Fibroblast of peridontal ligament (primary cell): ENCODE measurements at regions not wholly inside any gene's neighbourhood (a gene's known extent, or its start where the extent isn't known, plus 50 kb on each side); places are given as distances from the start of the nearest gene placed in this dataset.
A peak's percentile ranks its signal among the peaks of the same experiment; 100 is the strongest.

ENCODE experiments used
- DNase-seq: peaks from one replicate; pipeline ENCODE4 v3.0.0-alpha.2; 2010; ENCODE audit errors: extremely low read depth

DNA sequence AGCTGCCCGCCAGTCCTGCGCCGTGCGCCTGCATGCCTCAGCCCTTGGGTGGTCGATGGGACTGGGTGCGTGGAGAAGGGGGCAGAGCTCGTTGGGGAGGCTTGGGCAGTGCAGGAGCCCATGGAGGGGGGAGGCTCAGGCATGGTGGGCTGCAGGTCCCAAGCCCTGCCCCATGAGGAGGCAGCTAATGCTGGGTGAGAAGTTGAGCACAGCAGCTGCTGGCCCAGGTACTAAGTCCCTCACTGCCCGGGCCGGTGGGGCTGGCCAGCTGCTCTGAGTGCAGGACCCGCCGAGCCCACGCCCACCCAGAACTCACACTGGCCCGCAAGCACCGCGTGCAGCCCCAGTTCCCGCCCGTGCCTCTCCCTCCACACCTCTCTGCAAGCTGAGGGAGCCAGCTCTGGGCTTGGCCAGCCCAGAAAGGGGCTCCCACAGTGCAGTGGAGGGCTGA is 764.3 kb upstream of the TYRP1 start:
- DNase-seq, result no peak

DNA sequence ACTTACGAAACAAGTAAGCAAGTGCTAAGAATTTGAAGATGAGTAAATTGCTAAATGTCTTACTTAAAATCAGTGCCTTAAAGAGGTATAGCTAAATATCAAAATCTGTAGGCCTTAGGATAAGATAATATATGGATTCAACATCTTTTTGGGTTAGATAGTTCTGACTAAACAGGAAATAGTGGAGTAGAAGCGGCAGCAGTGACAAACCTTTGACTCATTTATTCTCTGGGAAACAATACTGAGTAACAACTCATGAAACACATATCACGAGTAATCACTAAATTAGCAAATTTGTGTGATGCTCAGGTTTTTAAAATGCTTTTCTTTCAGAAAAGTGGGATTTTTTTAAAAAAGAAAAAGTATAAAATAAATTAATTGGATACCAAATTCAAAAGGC is 762.1 kb upstream of the TYRP1 start:
- no peak for DNase-seq

DNA sequence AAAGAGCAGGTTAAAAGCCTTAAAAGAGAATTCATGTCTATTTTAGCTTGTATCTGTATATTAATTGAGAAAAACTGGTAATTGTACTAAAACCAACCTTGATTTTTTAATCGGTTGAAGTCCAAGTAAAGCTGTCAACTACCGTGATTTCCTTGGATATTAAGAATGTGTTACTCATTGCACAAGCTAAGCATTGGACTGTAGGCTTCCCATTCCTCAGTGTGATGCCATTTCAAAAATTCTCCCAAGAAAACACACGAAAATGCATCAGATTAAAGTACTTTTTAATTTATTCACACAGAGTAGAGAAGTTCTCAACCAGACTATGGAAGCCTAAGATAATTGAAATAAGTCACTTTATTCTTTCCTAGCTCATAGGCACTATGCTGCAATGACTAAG is 761.4 kb upstream of the TYRP1 start:
- DNase-seq, result no peak

DNA sequence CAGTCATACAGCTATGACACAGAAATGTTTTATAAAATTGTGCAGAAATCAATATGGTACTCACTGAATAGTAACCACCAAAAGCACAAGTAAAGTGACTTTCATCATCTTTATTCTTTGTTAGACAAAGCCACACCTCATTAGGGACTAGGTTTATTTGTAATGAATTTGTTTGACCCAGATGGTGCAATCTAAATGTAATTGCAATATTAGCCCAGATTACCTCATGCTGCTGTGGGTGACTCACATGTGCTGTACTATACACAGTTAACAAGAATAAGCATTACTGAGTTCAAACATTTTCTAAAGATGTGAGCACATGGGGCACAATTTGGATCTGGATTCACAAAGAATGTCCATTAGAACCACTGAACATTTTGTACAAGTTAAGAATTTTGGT is 759.3 kb upstream of the TYRP1 start:
- peak; percentile 6 for DNase-seq

DNA sequence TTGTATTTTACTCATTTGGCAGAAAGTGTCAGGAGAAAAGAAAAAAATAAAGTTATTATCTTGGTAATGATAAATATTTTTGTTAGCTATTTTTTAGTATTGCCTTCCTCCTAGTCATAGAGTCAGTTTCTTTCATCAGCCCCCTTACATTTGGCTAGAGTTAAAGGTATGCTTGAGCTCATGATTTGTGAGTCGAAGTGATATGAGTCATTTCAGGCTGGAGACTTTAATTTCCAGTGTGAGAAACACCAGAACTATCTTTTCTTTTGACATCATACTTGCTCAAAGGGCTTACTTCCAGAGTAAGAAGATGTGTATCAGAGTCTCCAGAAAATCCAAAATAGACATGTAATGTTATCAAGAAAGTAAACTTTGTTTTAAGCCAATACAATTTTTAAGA is 746.7 kb upstream of the TYRP1 start:
- DNase-seq, result no peak

DNA sequence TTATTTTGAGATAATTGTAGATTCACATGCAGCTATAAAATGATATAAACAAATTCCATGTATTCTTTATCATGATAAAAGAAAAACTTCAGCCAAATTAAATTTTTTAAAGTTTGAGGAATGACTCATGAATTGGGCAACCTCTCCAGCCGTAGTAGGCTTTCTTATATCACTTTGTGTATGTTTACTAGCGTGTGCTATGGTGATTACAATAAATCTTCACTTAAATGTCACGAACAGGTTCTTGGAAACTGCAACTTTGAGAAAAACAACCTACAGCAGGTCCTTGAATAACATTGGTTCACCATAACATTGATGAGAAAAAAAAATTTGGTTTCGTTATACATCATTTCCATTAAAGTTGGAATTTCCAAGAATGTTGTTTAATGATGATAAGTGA is 730.9 kb upstream of the TYRP1 start:
- no peak for DNase-seq

DNA sequence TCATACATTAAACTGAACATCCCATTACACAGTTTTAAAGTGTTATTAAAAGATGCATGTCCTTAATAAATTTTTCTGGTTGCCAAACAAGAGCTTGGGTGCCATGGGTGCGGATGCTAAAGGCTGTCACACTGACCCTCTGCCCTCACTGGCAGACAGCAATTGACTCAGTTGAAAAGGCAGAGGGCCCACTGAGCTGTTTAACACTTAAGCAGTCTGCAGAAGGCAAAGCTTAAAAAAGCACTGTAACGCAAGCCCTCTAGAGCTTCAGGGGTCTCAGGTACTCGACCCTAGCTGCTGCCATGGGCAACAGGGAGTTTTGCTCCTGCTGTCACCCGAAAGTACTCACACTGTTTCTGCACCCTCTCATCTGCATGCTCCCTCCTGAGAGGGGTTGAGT is 726.4 kb upstream of the TYRP1 start:
- DNase-seq, result no peak

DNA sequence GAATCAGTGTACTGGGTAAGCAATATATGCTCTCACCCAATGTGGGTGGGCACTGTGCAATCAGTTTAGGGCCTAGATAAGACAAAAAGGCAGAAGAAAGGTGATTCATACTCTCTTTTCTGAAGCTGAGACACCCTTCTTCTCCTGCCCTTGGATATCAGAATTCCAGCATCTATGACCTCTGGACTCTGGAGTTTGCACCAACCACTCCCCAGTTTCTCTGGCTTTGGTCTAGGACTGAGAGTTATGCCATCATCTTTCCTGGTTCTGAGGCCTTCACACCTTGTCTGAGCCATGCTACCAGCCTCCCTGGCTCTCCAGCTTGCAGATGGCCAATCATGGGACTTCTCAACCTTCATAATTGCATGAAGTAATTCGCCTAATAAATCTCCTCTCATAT is 724.6 kb upstream of the TYRP1 start:
- DNase-seq, result no peak

DNA sequence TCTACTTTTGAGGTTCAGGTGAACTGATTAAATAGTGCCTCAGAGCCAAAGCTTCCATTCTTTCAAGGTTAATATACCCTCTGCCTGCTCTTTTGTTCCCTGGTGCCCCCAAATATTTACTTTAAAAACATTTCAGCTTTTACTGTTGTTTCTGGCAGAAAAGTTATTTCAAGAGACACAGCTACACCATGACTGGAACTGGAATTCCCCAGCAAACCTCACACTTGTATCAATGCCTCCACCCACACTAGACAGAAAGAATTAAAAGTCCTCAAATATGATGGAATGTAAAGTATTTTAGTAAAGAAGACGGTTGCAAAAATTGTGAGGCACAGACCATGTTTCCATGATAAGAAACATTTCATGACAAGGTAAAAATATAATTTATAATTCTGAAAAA is 720.2 kb upstream of the TYRP1 start:
- no peak for DNase-seq

DNA sequence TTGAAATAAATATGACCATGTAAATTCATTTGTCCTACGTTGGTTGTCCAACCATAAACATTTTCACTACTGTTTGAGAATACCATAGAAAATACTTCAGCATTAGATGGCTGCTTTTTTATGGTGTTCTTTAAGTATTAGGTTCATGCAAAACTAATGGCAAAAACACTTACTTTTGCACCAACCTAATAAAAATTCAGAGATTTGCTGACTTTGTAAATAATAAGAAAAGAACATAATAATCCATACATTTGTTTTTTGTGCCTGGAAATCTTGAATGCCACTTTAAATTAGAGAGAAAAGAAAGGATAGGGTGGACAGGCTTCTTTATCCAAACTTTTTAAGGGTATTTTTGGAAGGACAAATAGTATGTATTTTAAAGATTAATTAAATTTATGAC is 719.7 kb upstream of the TYRP1 start:
- no peak for DNase-seq

DNA sequence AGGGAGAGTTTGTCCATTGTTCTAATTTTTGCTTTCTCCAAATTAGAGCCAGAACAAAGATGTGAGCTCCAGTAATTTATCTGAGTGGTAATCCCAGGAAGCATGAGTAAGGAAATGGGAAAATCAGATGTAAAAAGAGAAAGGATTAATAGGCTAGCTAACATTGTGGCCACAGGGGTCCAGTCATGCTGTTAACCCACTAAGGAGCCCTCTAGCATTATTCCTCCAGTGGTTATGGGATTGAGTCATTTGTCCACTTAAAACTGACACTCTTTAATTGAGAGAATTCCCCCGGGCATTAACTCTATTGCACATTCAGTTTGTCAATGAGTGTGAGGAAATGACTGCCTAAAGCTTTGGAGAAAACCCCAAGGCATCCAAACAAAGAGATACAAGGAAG is 700.3 kb upstream of the TYRP1 start:
- DNase-seq, result no peak

DNA sequence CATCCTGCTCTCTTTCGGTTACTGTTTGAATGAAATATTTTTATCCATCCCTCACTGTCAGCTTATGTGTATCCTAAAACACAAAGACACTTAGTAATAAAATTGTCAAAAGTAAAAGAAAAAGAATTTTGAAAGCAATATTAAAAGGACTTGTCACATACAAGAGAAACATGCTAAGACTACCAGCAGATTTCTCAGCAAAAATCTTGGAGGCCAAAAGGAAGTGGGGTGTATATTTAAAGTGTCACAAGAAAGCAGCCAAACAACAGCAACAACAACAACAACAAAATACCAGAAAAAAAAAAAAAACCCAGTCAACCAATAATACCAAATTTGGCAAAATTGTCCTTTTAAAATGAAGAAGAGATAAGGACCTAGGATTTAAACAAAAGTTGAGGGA is 678.7 kb upstream of the TYRP1 start:
- DNase-seq, result no peak

DNA sequence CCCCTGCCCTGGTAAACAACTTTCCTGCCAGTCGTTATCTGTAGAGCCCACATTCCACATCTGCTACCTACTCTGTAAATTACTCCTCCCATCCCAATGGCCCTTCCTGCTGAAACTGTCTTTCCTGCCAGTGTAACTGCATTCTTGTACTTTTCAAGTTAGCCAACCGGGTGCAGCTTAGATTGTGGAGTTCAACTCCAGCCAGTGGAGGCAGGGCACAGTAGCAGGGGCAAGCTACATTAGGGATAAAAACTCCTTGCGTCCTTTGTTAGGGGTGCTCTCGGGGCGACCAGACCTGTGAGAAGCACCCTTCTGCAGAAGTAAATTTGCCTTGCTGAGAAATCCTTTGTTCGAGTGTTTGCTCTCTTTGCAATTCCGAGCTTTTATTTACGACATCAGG is 639.0 kb upstream of the TYRP1 start:
- DNase-seq, result no peak

DNA sequence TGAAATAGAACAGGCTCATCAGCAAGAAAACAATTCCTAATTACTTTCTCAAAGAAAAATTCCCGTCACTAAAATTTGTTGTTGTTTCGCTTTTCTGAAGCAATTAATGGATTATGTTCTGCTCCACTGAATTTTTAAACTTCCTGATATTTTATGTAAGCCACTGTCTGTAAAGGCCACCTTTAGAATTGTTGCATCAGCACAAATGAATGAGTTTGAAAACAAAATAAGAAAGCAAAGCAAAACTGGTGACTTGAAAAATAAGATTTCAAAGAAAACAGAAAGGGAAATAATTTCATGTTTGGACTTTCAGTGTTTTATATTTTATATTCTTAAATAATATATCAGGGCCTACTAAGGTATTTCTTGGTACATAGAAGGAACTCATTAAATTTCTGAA is 636.3 kb upstream of the TYRP1 start:
- no peak for DNase-seq

DNA sequence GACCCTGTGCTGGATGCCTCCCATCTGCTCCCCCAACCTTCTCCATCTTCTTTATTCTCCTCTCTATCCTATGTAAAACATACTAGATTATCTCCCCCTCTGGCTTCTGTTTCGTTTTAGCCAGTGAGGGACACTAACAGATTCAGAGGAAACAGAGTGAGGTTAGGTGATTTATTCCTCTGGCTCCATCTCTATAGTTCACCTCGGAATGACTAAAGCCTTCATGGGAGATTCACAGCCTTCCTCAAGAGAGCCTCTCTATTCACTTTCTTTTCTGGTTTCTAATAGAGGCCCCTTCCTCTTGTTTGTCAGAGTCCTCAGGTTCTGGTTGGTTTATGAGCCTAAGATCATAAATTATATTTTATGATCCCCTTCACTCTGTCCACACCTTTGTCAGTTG is 633.1 kb upstream of the TYRP1 start:
- DNase-seq, result no peak

DNA sequence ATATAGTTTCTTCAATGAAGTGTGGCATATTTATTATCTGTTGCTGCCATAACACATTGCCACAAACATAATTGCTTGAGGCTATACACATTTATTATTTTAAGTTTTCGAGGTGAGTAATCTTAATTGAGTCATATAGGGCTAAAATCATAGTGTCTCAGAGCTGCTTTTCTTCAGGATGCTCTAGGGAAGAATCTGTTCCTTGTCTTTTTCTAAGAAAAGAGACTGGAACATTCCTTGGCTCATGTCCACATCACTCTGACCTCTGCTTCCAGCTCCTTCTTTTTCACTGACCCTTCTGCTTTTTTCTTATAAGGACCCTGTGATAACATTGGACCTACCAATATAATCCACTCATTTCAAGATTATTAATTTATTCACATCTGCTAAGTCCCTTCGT is 632.4 kb upstream of the TYRP1 start:
- DNase-seq, result no peak

DNA sequence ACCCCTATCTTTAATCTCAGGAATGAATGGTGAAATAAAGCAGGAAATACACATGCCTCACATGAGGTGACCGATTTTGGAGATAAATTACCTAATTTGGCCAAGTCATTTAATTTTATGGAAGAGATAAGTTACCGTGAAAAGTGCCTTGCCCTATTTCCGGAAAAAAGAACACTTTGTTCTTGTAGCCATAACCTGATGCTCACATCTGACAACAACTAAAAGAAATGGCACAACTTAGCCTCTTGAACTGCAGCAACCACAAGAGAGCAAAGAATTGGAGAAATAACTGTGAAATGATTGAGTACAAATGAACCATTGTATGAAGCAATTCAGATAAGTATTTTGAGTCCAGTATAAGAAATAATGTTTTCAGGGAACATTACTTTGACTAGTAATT is 628.1 kb upstream of the TYRP1 start:
- DNase-seq, result no peak

DNA sequence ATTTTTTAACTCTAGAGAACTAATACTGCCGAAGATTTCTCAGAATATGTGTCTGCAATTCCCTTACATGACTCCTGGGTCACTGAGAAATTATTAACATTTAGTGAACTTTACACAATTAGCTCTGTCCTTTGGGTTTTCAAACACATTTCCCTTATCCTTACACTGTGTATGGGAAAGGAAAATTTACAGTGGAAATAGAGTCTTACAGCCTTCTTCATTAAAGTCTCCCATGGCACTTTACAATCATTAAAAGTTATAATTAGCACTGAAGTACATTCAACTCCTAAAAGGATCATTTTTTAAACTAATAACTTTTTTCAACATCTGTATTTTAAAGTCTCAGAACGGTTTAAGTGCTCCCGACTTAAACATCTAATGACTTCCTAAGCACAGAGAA is 627.5 kb upstream of the TYRP1 start:
- DNase-seq, result no peak

DNA sequence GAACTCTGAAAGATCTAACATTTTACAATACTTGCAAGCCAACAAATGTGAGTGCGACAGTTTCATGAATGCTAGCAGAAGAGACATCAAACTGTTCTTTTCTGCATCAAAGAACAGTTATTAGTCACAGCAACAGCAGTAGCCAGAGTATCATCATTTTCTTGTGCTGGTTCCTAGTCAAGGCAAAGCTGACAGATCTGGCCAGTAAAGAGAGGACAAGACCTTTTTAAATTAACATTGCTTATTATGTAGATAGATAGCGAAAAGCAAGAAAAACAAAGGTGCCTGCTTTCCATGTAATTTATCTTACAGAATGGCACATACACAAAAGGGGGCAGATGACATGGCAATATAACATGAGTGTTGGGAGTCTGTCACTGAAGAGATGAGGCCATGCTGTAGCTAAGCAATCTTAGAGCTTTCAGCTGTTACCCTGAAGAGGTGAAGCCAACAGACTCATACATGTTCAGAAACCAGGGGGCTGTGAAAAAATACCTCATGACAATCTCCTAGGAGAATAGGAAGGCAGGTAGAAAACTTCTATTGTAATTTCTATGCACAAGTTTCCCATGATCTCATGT is 626.6 kb upstream of the TYRP1 start:
- no peak for DNase-seq

DNA sequence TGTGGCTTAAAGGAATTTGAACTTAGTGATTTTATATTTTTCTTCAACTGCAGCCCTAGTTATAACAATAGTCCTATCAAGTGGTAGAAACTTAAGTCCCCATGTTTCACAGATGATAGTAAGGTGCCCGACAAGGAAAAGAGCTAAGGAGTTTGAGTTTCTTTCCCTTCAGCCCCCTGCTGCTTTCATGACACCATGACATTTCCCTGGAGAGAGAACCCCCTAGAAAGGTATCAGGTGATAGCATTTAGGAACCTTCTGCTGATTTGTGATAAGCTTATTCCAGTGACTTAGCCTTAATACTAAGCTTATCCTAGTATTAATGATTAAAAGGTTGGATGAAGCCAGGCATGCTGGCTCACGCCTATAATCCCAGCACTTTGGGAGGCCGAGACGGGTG is 623.8 kb upstream of the TYRP1 start:
- no peak for DNase-seq

DNA sequence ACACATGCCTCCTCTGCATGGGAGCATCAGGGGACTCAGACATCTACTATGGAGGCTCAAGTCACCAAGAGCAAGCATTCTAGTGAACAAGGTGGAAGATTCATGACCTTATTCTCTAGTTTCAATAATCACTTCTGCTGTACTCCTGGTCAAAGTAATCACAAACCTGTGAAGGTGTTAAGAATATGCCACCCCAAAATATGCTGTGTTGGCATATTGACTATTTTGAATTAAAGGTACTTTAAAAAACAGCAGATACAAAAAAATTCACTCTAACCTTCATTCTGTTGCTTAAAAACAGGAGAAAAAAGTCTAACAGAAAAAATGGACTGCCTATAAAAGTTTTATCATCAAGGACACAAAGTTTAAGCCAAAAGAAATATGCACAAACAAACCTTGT is 607.8 kb upstream of the TYRP1 start:
- no peak for DNase-seq

DNA sequence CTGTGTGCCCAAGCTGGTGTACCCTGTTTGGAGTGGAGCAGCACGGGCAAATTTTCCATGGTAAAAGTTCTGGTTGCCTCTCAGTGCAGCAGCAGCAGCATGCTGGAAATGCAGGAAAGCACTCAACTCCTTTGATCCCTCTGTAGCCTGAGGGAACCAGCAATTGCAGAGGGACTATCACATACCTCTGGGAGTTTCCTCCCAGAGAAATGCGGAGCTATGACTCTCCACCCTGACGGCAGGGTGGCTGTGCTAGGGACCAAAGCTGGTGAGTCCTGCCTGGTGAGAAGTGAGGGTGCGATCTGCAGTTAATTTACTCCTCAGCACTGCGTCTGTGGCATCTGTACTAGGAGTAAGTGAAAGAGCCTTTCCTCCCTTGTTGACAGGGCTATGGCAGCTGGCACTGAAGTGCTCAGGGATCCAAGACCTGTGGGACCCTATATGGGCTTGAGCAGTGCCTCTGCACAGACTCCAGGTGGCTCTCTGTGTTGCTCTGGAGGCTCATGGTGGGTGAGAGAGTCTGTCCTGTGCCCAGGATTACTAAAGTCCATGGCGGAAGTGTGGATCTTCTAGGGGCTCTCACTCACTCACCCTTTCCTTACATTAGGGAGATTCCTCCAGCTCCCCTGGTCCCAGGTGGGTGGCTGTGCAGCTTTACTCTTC is 601.2 kb upstream of the TYRP1 start:
- no peak for DNase-seq

DNA sequence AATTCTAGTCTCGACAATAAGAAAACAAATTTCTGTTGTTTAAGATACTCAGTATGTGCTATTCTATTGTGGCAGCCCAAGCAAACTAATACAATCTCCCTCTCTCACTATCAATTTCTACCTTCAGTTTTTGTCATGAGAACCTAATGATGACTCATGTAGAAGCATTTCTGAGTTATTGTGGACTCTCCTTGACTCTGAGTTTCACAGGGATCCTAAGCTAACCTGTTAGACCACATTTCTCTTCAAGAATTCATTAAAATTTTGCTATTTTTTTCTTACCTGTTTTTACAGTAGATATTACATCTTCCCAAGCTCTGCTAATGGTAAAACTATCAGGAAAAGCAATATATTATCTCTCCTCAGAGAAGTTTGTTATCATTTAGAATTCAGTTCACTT is 599.1 kb upstream of the TYRP1 start:
- DNase-seq, result no peak

DNA sequence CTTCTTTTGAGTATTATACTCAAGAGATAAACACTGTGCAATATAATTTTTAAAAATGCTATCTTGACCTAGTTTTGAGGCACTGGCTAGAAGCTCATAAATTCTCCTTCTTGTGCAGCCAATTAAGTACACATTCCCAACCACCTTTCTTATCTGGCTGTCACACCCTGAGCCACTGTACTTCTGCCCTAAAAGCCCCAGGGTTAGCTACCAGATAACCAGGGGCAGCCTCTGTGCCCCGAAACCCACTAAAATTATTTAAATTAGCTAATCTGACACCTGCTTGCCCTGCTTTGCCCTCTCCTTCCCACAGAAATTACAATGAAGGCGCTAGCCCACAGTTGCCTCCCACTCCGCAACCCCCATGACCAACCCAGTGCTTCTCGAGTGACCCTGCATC is 597.3 kb upstream of the TYRP1 start:
- DNase-seq, result no peak
